Hepatocyte (in vitro differentiated cells): ENCODE measurements at regions not wholly inside any gene's neighbourhood (a gene's known extent, or its start where the extent isn't known, plus 50 kb on each side); places are given as distances from the start of the nearest gene placed in this dataset.

Experiments used
- EZH2 ChIP-seq: fragments of 200-600 bp; sonication (generic); IDR thresholded peaks from 2 replicates; pipeline ENCODE4 v1.6.1; 2016; ENCODE audit warnings: antibody characterized with exemption, mild to moderate bottlenecking, borderline replicate concordance
- TF ChIP-seq, protein P1 (sequence below): fragments of 200-600 bp; sonication (generic); IDR thresholded peaks from 2 replicates; pipeline ENCODE4 v1.5.1; 2016; ENCODE audit warnings: antibody characterized with exemption, mild to moderate bottlenecking; ENCODE audit not compliant: poor library complexity

DNA sequence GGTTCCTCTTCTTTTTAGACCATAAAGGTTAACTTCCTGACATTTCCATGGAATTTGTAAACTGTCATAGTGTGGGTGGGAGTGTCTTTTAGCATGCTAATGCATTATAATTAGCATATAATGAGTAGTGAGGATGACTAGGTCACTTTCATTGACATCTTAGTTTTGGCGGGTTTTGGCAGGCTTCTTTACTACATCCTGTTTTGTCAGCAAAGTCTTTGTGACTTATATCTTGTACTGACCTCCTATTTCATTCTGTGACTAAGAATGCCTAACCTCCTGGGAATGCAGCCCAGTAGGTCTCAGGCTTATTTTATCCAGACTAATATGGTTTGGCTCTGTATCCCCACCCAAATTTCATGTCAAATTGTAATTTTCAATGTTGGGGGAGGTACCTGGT lies 149.6 kb upstream of the SYNCRIP start:
- TF ChIP-seq, protein P1, sequence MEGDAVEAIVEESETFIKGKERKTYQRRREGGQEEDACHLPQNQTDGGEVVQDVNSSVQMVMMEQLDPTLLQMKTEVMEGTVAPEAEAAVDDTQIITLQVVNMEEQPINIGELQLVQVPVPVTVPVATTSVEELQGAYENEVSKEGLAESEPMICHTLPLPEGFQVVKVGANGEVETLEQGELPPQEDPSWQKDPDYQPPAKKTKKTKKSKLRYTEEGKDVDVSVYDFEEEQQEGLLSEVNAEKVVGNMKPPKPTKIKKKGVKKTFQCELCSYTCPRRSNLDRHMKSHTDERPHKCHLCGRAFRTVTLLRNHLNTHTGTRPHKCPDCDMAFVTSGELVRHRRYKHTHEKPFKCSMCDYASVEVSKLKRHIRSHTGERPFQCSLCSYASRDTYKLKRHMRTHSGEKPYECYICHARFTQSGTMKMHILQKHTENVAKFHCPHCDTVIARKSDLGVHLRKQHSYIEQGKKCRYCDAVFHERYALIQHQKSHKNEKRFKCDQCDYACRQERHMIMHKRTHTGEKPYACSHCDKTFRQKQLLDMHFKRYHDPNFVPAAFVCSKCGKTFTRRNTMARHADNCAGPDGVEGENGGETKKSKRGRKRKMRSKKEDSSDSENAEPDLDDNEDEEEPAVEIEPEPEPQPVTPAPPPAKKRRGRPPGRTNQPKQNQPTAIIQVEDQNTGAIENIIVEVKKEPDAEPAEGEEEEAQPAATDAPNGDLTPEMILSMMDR: no peak
- TF ChIP-seq EZH2: no peak
